SIG-M5 (cell line): ENCODE measurements at regions not wholly inside any gene's neighbourhood (a gene's known extent, or its start where the extent isn't known, plus 50 kb on each side); places are given as distances from the start of the nearest gene placed in this dataset.
"Not testable (repeated sequence)": the region's sequence is repeated elsewhere in the genome, so short reads cannot be mapped to it uniquely, and the experiment has no call there.

Source experiments
- DNase-seq: peaks from one replicate; lab custom pipeline; 2025; lab: John Stamatoyannopoulos, UW

DNA sequence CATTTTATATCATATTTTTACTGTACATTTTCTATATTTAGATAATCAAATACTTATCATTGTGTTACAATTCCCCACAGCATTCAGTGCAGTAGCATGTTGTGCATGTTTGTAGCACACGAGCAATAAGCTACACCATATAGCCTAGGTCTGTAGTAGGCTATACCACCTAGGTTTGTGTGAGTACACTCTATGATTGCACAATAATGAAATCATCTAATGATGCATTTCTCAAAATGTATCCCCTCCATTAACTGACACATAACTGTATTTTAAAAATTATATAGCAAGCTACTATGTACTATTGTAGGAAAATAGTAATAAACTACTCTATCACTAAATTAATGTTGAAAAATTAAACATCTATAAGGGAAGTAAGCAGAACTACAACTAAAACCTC, 518.4 kb upstream of the PABPC4L start:
- DNase-seq: no peak

DNA sequence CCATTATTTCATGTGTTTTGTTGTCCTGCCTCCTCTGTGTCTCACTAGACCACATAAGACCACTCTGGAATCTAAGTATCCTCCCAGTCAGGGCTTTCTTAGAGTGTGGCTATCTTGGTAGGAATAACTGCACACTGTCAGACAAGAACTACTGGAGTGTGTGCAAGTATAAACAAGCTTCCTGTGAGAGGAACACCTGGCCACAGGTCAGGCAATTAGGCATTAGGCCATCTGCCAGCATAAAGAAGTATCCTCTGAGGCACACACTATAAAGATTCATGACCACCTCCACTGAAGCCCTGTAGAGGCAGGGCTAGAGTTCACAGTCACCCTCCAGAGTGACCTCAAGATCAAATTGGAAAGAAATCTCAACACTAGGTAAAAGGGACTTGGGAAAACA, 507.0 kb upstream of the PABPC4L start:
- no peak for DNase-seq

DNA sequence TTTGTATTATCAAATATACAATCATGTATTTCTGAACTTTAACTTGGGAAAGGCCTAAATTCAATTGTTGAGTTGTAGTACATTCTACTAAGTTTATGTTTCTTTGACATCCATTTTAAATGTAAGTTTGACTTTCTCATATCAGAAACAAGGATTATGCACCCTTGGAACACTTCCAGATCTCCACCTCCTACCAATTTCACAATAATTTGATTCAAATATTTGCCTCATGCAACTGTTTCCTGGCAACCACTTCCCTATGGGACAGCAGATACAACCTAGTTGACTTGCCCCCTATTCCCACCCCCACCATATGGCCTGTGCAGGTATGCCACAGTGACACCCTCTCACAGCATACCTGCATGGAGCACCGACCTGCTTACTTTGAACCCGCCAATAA, 506.4 kb upstream of the PABPC4L start:
- DNase-seq: no peak

DNA sequence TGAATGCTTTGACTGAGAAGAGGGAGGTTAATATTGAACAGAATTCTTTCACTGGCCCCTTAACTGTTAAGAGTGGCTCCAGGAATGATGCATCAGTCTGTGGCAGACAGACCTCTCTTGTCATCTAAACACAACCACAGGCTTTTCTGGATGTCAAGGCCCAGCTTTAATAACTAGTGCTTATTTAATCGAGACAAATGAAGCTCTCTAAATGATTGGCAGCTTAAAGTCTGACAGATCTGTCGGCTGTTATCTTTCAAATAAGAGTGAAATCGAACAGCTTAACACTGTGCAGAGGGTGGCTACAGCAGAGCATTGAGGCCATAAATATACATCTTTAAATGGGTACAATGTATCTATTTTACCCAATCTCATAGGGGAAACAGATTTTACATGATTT, 500.8 kb upstream of the PABPC4L start:
- no peak for DNase-seq

DNA sequence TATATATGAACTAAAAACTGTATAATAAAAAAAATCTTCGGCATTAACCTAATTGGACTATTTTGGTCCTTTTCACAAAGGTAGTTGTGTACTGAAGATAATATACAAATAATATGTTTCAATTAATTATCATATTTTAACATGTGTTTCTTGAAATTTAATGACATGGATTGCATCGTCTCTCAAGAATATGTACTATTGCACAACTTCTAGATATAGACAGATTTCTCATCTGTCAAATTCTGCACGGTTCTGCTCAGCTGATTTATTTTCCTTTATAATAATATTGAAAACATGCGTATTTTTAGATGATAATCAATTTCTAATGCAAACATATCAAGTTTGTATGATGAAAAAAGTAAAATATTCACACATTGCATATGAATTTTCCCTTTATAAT, 498.7 kb upstream of the PABPC4L start:
- DNase-seq: no peak

DNA sequence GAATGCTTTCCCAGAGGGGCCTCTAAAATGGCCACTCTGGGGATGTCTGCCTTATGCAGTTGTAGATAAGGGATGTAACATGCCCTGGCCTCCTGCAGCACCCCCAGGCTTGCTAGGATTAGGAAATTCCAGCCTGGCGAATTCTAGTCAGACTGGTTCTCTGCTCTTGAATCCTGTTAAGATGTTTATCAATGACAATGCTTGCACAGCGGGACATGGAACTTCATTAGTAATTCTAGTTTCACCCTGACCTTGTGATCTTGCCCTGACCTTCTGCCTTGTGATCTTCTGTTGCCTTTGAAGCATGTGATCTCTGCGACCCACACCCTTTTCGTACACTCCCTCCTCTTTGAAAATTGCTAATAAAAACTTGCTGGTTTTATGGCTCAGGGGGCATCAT, 497.2 kb upstream of the PABPC4L start:
- DNase-seq: not testable (repeated sequence)

DNA sequence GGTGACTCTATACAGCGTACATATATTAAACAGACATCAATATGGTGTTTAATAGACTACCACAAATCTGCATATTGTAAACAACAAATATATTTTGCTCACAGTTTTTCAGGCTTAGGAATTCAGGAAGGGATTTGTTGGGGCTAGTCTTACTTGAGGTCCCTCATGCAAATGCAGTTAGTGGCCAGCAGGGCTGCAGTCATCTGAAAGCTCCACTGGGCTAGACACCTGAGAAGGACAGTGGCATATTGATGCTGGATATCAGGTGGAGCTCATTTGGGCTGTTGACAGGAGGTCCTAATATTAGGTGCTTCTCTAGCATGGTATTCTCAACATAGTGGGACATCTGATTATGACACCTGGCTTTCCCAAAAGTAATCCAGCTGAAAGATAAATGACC, 493.8 kb upstream of the PABPC4L start:
- no peak for DNase-seq

DNA sequence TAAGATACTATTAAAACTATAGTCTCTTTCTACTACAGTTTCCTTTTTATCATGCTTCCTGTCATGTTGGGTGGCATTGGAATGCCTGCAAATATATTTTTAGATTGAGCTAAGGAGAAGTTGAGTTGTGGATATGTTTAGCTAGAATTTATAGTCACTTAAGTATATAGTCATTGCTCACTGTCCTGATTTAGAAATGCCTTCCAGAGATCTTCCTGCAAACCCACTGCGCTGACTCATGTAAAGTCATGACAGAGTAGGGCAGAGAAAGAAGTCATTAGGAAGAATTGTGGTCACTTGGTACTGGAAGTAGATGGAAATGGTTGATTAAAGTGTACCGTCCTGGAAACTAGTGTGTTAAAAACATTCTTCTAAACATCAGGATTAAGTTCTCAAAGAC, 490.3 kb upstream of the PABPC4L start:
- DNase-seq: no peak

DNA sequence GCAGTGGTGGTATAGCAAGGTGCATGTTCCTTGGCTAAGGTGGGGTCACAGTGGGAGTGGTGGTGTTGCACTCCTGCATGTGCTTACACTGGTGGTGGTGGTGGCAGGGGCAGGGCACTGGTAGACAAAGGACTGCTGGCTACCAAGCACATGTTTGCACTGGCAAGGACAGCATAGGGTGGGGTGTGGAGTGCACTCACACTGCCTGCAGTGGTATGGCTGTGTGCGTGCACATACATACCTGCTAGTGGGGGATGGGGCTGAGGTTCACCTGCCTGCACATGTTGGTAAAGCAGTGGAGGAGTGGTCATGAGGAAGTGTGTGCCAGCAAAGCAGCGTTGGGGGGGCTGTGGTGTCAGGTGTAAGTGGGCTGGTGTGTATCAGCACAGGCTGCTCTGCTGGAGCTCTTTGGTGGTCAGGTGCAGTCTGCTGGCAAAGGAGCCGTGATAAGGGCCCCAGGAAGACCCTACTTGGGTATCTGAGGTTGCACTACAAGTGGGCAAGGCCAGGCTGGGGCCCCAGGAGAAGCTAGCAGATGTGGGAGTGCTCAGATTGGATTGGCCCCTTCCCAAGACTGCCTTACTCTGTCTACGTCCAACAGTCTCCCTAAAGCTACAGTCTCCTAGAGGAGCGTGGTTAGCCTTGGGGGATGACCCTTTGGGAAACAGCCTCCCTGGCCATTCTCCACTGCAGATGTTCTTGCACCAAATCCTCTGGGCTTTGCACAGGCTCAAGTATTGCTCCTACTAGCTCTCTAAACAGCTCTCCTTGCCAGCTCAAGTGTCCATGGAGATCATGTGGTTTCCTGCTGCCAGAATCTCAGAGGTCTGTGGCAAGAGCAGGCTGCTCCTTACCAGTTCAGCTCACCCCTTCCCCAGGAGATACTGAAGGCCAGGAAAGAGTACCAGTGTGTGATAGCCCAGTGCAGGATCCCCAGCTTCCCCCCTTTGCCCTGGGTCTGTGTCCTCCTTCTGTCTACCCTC, 486.3 kb upstream of the PABPC4L start:
- DNase-seq: no peak

DNA sequence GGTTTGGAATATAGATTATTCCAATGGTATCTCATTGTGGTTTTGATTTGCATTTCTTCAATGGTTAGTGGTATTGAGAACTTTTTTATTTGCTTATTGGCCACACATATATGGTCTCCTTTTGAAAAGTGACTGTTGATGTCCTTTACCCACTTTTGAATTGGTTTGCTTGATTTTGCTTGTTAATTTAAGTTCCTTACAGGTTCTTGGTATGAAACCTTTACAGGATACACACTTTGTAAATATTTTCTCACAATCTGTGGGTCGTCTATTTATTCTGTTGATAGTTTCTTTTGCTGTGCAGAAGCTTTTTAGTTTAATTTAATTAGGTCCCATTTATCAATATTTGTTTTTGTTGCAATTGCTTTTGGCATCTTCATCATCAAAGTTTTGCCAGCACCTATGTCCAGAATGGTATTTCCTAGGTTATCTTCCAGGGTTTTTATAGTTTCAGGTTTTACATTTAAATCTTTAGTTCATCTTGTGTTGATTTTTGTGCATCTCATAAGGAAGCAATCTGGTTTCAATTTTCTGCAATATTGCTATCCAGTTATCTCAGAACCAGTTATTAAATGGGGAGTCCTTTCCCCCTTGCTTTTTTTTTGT, 475.7 kb upstream of the PABPC4L start:
- DNase-seq: no peak

DNA sequence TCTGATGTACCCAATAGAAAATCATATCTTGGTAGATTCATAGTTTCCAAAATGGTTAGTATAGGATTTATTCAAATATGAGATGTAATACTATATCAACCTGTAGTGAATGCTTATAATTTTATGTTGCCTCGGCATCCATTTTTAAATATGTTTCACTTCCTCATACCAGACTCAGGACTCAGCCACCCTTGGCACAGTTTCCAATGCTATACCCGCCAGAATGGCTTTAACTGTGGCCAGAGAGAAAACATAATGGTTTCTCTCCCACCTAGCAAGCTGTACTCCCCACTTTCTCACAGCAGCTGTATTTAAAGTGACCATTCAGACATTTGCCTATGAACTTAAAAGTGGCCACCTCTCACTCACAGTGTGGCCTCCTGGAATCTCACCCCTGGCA, 466.6 kb upstream of the PABPC4L start:
- DNase-seq: no peak

DNA sequence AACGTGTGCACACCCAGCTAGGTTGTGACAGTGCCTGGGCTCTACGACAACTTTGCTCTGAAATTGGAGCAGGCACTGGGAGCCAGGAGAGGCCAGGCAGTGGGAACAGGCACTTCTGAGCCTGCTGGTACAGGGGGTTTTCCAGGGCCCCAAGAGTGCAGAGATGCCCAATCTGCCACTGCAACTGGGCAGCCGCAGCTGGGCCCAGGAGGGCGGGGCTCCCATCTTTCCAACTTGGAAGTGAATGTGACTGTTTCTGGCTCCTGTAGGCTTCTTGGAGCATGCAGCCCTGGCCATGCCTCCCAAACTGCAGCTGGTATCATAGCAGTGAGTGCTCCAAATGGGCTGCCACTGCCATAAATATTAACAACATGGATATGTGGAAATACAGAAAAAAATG, 465.1 kb upstream of the PABPC4L start:
- DNase-seq: no peak

DNA sequence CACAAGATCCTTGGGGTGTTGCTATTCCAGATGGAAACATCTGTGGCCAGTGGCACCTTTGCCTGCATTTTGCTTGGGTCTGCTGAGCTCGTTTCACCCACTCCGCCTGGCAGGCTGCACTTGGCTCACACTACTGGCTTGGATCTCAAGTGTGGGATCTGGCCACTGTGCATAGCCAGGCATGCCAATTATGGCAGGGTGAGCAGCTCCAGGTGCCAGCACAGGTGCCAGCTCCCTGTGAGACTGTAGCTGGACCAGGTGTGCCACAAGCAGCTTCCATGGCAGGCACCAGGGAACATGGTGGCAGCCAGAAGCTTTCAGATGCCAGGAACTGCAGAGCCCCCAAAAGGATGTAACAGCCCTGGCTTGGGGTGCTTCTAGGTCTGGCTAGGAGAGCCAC, 463.8 kb upstream of the PABPC4L start:
- DNase-seq: no peak

DNA sequence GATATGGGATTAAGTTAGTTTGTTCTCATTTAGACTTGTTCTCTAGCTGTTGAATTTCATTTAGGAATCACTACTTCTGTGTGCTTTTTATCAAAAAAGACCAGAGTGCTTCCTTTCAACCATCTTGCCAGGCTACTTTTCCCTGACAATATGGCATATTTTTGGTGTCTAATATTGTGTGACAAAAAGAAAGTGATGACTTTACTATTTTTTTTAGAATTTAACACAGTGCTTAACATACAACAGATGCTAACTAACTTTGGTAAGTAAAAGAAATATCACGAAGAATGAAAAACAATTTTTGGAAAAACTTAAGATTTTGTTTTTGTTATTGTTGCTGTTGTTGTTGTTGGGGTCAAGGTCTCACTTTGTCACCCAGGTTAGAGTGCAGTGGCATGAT, 462.2 kb upstream of the PABPC4L start:
- no peak for DNase-seq

DNA sequence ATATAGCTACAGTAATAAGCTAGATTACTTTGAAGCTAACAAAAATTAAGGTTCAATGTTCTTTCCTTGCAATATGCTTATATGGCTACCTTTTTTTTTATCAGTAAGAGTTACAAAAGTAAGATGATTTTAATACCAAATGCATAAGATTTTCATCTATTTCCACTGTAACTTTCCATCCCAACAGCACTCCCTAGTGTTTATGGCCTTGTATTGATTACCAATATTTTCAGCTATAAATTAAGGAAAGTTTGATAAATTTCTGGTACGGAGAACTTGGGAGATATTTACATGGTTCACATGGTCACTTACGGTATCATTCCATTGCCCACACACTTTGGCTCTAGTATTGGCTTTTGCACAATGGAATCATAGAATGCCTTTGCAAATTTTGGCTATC, 448.9 kb upstream of the PABPC4L start:
- DNase-seq: no peak

DNA sequence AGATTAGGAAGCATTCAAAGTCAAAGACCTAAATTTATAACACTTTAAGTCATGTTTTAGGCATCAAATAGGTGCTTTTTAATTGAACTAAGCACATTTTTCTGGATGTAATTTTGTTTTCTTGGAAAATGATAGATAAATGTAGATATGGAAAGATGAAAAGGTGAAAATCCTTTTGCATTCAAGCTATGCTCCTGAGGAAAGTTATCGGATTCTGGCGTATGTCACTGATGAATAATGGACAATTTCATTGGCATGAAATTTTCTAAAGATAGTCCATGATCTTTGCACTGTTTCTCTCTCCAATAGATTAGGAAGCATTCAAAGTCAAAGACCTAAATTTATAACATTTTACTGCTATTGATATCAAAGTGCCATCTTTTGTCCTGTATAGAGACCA, 444.2 kb upstream of the PABPC4L start:
- DNase-seq: no peak

DNA sequence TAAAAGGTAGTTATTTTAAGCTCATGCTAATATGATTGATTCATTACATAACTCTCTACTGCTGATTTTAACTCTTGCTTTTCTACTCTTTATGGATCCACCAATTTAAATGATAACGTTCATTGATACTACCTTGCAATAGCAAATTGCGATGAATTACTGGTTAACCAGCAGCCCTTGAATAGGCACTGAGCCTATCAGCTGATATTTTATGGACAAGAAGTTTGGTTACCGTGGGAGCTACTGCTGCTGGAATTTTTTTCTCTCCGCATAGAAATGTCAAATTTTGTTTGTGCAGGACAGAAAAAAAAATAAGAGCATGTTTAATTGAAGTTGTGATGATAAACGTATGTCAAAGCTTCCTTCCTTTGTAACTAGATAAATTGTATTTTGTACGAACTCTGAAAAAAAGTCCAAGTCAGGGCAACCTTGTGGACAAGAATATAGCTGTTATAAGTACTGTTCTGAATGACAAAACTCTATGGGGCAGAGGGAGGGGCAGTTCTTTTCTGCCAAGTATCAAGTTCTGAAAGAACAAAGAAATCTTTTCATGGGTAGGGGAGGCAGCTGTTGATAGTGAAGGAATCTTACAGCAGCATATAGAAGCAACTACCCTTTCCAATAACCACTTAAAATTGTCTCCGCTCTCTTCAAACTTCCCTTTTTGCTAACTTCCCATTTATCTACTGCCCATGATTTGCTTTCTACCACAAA, 434.9 kb upstream of the PABPC4L start:
- no peak for DNase-seq

DNA sequence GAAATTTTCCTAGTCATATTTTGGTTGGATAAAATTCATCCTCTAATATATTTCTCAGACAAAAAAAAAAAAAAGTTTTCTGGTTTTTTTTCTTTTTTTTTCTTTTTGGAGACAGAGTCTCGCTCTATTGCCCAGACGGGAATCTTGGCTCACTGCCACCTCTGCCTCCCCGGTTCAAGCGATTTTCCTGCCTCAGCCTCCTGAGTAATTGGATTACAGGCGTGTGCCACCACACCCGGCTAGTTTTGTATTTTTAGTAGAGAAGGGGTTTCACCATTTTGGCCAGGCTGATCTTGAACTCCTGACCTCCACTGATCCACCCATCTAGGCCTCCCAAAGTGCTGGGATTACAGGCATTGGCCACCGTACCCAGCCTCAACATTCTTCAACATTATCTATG, 432.7 kb upstream of the PABPC4L start:
- DNase-seq: no peak

DNA sequence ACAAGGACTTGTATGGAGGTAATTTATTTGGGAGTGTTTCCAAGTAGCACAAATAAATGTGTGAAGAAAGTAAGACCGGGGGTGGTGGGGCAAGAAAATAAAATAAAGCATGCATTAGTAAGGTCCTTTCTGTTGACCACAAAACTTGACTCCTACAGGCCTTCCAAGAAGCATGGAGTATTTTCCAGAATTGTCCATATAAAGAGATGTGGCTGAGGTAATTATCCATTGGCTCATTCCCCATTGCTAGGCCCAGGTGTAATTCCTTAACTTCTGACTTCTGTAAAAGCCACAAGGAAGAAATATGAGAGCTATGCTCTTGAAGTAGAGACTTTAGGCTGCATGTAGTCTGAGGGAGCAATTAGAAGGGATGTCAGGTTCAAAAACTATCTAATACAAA, 430.5 kb upstream of the PABPC4L start:
- DNase-seq: no peak

DNA sequence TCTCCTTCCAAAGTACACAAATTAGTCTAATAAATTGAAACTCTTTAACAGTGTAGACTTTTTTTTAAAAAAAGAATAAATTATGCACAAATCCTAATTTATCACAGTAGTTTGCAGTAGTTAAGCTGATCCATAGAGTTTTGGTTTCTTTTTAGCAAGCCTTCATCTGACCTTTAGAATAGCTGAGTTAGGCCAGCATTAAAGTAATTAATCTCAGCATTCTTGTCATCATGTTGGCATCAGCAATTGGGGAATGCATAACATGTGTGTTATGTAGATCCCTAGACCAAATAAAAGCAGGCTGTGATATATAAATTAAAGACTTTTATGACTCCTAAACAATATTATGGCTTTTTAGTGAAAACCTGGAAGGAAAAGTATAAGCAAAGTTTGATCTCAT, 426.5 kb upstream of the PABPC4L start:
- DNase-seq: no peak

DNA sequence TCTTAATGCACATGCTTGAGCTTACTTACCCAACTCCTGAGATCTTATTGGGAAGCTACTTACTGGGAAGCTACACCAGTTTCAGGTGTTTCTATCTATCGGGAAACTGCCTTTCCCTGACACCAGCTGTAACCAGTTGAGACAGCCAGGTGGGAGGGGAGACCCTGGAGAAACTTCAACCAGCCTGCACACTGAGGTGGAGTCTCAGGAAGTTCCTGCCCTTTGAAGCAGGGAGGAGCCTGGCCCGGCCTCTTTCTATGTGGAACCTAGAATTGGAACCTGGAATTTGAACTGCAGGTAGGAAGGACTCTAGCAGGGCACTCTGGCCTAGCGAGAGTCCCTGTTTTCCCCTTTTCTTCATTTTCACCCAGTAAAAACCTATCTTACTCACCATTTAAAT, 425.8 kb upstream of the PABPC4L start:
- DNase-seq: no peak

DNA sequence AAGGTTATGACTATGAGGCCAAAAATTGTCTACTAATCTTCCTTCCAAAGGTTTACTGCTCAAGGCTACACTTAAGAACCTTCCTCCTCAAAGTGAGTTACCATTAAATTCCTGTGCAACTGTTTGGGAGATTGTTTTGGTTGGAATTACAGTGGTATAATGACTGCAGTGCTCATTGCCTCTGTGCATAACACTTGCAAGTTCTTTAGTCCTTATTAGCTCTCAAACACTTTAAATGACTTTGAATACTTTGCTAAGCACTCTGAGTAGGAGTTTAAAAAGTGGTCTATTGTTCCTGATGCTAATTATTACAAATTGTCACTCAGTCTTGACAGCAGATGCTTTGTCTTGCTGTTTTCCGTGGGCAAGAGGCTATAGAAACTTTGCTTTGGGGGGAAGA, 422.8 kb upstream of the PABPC4L start:
- DNase-seq: no peak
